Vagina (tissue), 2 donors: ENCODE measurements at regions not wholly inside any gene's neighbourhood (a gene's known extent, or its start where the extent isn't known, plus 50 kb on each side); places are given as distances from the start of the nearest gene placed in this dataset.
"Not testable (repeated sequence)": the region's sequence is repeated elsewhere in the genome, so short reads cannot be mapped to it uniquely, and the experiment has no call there.

Experiments
- POLR2A ChIP-seq, 2 donors: fragments of 450-650 bp; IDR thresholded peaks; one replicate each; pipeline ENCODE4 v1.6.1; 2017; ENCODE audit warnings: antibody characterized with exemption in 2 of 2, mild to moderate bottlenecking in 2 of 2, moderate library complexity in 2 of 2
- POLR2AphosphoS5 ChIP-seq, 2 donors: sonication (generic); formaldehyde crosslinking; IDR thresholded peaks; one replicate each; pipeline ENCODE4 v1.9.0; 2017; ENCODE audit warnings: antibody characterized with exemption in 2 of 2, mild to moderate bottlenecking in 2 of 2, low read depth in 1 of 2; ENCODE audit not compliant: insufficient read depth in 1 of 2
- TF ChIP-seq, protein P1 (sequence below), 3 experiments: fragments of 450-650 bp in 2 of 3; fragments of 200-600 bp in 1 of 3; sonication (generic) in 1 of 3; IDR thresholded peaks; one replicate each; pipeline ENCODE4 v1.5.1; 2017 to 2019; ENCODE audit warnings: antibody characterized with exemption in 3 of 3, mild to moderate bottlenecking in 2 of 3, moderate library complexity in 2 of 3

- TF ChIP-seq POLR2A (IDR thresholded peaks at IDR 0.05); POLR2AphosphoS5 (IDR thresholded peaks at IDR 0.05; ENCODE audit: insufficient read depth in 1 of 2, low read depth in 1 of 2): not testable (repeated sequence)
- TF ChIP-seq, protein P1, sequence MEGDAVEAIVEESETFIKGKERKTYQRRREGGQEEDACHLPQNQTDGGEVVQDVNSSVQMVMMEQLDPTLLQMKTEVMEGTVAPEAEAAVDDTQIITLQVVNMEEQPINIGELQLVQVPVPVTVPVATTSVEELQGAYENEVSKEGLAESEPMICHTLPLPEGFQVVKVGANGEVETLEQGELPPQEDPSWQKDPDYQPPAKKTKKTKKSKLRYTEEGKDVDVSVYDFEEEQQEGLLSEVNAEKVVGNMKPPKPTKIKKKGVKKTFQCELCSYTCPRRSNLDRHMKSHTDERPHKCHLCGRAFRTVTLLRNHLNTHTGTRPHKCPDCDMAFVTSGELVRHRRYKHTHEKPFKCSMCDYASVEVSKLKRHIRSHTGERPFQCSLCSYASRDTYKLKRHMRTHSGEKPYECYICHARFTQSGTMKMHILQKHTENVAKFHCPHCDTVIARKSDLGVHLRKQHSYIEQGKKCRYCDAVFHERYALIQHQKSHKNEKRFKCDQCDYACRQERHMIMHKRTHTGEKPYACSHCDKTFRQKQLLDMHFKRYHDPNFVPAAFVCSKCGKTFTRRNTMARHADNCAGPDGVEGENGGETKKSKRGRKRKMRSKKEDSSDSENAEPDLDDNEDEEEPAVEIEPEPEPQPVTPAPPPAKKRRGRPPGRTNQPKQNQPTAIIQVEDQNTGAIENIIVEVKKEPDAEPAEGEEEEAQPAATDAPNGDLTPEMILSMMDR (IDR thresholded peaks at IDR 0.05), result not testable (repeated sequence)
Measured at GRCh38 chr2:182552232-182552631, 125.4 kb upstream of the PDE1A start.
